ENCODE measurements at regions not wholly inside any gene's neighbourhood (a gene's known extent, or its start where the extent isn't known, plus 50 kb on each side); places are given as distances from the start of the nearest gene placed in this dataset.

DNA sequence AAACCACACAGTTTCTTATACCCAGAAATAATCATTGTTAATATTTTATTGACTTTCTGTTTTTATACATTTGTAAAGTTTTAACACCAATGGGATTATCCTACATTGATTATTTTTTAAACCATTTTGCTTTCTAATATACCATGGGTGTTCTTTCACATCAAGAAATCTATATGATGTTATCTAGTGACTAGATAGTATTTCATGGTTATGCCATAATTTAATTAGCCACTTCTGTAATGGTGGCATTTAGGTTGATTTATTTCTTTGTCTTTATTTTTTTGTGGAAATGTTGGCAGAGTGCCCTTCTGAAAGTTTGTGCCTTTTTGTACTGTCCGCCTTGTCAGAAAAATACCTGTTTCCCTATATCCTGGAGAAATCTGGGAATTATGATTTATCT is 193.3 kb downstream of the CEP135 start:
- H3K9me3 ChIP-seq (ENCODE audit: control insufficient read depth, low read depth, low read length), result no peaks in the 10 kb centered on the region
- no peak overlapping the region for H3T11ph ChIP-seq (ENCODE audit: low read length)
- no CpG with 5 or more reads among the region's 1 CpG for WGBS (ENCODE audit: extremely low coverage, insufficient read length, low lambda C conversion rate)

More for the DNA sequence above, 193.3 kb downstream of the CEP135 start:
- Histone ChIP-seq H3K27ac (ENCODE audit: insufficient read length, low read depth, low read length) (no peak overlapping the region), H2BK12ac (ENCODE audit: insufficient read length, low read depth, low read length) (no peak overlapping the region), H3K79me1 (ENCODE audit: insufficient read depth, low read depth, low read length, poor library complexity, severe bottlenecking) (no peaks in the 10 kb centered on the region), H3K56ac (ENCODE audit: insufficient read length, low read depth, low read length) (no peak overlapping the region), H4K20me1 (ENCODE audit: control insufficient read depth, insufficient read depth, insufficient read length) (no peaks in the 10 kb centered on the region), H4K91ac (ENCODE audit: insufficient read length, low read depth, low read length) (no peak overlapping the region), H3K4ac (ENCODE audit: low read depth, low read length) (no peak overlapping the region), H2AK5ac (ENCODE audit: insufficient read length, low read length) (no peak overlapping the region), H2AFZ (ENCODE audit: low read length) (no peak overlapping the region), H4K5ac (ENCODE audit: insufficient read length, low read depth, low read length) (no peak overlapping the region), H3K4me2 (ENCODE audit: insufficient read depth, insufficient read length, low read length) (no peak overlapping the region), H3K4me1 (ENCODE audit: insufficient read depth, low read length) (no peaks in the 10 kb centered on the region), H3K23me2 (ENCODE audit: insufficient read length, low read depth, low read length, poor library complexity, severe bottlenecking) (no peaks in the 10 kb centered on the region), H2BK5ac (ENCODE audit: insufficient read length, low read length) (no peak overlapping the region), H3K9ac (ENCODE audit: extremely low read depth, insufficient read length, low read length) (no peak overlapping the region), H3K79me2 (ENCODE audit: insufficient read depth, low read length) (no peaks in the 10 kb centered on the region), H2BK20ac (ENCODE audit: low read depth, low read length, poor library complexity, severe bottlenecking) (no peak overlapping the region), H4K8ac (replicated peaks; ENCODE audit: insufficient read length, low read depth, low read length) (no peak overlapping the region), H3K18ac (ENCODE audit: insufficient read length, low read depth, low read length) (no peak overlapping the region), H3K23ac (ENCODE audit: insufficient read length, low read depth, low read length) (no peak overlapping the region), H2BK15ac (ENCODE audit: low read depth, low read length) (no peak overlapping the region), H2BK120ac (ENCODE audit: low read depth, low read length, poor library complexity, severe bottlenecking) (no peak overlapping the region), H3K27me3 (ENCODE audit: insufficient read depth, low read length) (no peaks in the 10 kb centered on the region), H3K14ac (ENCODE audit: insufficient read depth, low read length) (no peak overlapping the region)
- H3K9me3 Mint-ChIP-seq, result no peaks in the 10 kb centered on the region
- TF ChIP-seq, protein P1, sequence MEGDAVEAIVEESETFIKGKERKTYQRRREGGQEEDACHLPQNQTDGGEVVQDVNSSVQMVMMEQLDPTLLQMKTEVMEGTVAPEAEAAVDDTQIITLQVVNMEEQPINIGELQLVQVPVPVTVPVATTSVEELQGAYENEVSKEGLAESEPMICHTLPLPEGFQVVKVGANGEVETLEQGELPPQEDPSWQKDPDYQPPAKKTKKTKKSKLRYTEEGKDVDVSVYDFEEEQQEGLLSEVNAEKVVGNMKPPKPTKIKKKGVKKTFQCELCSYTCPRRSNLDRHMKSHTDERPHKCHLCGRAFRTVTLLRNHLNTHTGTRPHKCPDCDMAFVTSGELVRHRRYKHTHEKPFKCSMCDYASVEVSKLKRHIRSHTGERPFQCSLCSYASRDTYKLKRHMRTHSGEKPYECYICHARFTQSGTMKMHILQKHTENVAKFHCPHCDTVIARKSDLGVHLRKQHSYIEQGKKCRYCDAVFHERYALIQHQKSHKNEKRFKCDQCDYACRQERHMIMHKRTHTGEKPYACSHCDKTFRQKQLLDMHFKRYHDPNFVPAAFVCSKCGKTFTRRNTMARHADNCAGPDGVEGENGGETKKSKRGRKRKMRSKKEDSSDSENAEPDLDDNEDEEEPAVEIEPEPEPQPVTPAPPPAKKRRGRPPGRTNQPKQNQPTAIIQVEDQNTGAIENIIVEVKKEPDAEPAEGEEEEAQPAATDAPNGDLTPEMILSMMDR (conservative IDR thresholded peaks at IDR 0.05), result no peak
- no peak for DNase-seq
- H3K27me3 Mint-ChIP-seq (ENCODE audit: low read depth), result no peaks in the 10 kb centered on the region
- H3K27ac Mint-ChIP-seq, result no peak overlapping the region
- H3K4me3 Mint-ChIP-seq, result no peak overlapping the region
- H3K4me1 Mint-ChIP-seq, result peaks cover 5 to 10% of the 10 kb centered on the region in 2 experiments; a peak in 3 of 4 replicates
- H3K36me3 Mint-ChIP-seq (ENCODE audit: insufficient read depth in 1 of 3, low read depth in 3 of 3), result no peaks in the 10 kb centered on the region

Data from H9 (cell line).